ENCODE measurements at regions not wholly inside any gene's neighbourhood (a gene's known extent, or its start where the extent isn't known, plus 50 kb on each side); places are given as distances from the start of the nearest gene placed in this dataset.

- TF ChIP-seq CTCF (conservative IDR thresholded peaks at IDR 0.05; ENCODE audit: low read length) = no peak
- TF ChIP-seq EZH2phosphoT487 (IDR thresholded peaks at IDR 0.05; ENCODE audit: borderline replicate concordance, low read depth, low read length) = no peak
Observed at GRCh38 chr5:66255714-66256113, 111.6 kb downstream of the SREK1 start.
